ENCODE measurements at regions not wholly inside any gene's neighbourhood (a gene's known extent, or its start where the extent isn't known, plus 50 kb on each side); places are given as distances from the start of the nearest gene placed in this dataset.
A peak's percentile ranks its signal among the peaks of the same experiment; 100 is the strongest.

DNA sequence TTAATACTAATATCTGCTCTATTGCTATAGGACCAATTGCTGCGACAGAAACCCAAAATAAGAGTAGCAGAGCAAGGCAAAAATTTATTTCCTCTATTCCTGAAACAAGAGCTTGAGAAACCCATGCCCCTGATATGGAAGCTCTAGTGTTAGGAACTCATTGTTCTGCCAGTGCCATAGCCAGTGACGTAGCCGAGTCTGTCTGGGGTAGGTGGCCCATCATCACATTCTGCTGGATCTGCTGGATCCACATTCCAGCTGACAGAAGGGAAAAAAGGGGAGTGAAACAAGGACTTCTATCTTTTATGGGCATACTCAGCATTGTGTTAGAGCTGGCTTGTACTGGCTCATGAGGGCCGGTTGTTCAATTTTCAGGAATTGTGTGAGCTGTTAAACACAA lies 248.9 kb upstream of the MON1B start:
- DNase-seq (ENCODE audit: low read depth): no peak
- in situ Hi-C loops (cut with HindIII; ENCODE audit: low pct_unique_long_range_greater_than_20kb, low sequenced_read_pairs): no loop called here

DNA sequence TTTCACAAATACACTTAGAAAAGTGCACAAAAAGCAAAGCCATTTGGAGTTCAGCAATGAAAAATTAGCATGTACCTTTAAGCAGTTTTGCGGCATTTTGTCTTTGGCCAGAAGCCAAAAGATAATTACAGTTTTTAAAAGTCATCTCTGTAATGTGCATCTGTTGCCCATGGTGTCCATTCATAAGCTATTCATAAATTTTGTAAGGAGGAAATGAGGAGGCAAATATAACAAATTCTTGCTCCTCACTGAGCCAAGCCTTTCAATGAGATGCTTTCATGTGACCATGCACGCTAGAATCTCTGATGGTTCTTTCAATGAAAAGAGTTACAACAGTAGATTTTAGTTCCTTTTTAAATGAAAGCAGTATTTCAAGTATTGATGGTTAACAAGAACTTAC lies 247.1 kb upstream of the MON1B start:
- no peak for DNase-seq (ENCODE audit: low read depth)
- in situ Hi-C loops (cut with HindIII; ENCODE audit: low pct_unique_long_range_greater_than_20kb, low sequenced_read_pairs): no loop called here

DNA sequence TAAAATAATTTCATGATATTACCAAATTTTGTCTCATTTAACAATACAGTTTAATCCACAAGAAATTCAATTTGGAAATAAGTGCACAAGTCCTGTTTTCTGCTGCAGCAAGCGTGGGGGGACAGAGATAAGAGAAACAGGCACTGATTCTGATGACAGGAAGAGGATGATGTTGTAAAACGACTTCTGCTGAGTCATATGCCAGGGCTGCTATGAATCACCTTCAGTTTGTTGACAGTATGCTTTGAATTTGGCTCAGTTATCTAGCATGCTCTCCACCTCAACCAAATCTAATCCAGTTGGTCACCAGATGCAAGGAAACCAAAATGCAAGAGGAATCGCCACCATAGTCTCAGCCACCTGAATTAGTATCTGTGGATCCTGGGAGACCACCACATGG lies 244.1 kb upstream of the MON1B start:
- DNase-seq (ENCODE audit: low read depth): peak; percentile 67
- in situ Hi-C loops (cut with HindIII; ENCODE audit: low pct_unique_long_range_greater_than_20kb, low sequenced_read_pairs): no loop called here

GRCh38 chr16:76947749-76948148 lies 243.2 kb upstream of the MON1B start:
- DNase-seq (ENCODE audit: low read depth): no peak
- in situ Hi-C loops (cut with HindIII; ENCODE audit: low pct_unique_long_range_greater_than_20kb, low sequenced_read_pairs): no loop called here

- DNase-seq (ENCODE audit: low read depth): no peak
These were observed 235.4 kb upstream of the MON1B start for GRCh38 chr16:76955629-76956028.

GRCh38 chr16:76956394-76956793 lies 234.6 kb upstream of the MON1B start:
- in situ Hi-C loops (cut with HindIII; ENCODE audit: low pct_unique_long_range_greater_than_20kb, low sequenced_read_pairs): no loop called here
- no peak for DNase-seq (ENCODE audit: low read depth)

More at GRCh38 chr16:76955629-76956028, 235.4 kb upstream of the MON1B start:
- in situ Hi-C loops (cut with HindIII; ENCODE audit: low pct_unique_long_range_greater_than_20kb, low sequenced_read_pairs): no loop called here

DNA sequence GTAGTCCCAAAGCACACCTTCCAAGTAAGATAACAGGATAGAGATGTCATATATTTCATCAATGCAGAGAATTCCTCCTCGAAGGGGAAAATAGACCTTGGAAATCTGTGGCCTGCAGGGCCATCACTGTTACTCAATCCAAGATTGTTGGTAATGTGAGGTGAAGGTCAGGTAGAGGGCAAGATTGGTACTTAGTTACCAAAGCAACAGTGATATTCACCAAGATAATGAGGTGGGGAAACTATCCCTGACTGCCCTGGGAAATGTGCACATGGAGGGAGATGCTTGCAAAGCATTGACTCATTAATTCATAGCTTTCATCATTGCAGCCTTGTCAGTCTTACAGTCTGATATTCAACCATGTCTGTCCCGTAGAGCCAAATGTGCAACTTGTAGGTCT lies 234.1 kb upstream of the MON1B start:
- in situ Hi-C loops (cut with HindIII; ENCODE audit: low pct_unique_long_range_greater_than_20kb, low sequenced_read_pairs): no loop called here
- DNase-seq (ENCODE audit: low read depth): no peak

GRCh38 chr16:76959166-76959565 lies 231.8 kb upstream of the MON1B start:
- no peak for DNase-seq (ENCODE audit: low read depth)
- in situ Hi-C loops (cut with HindIII; ENCODE audit: low pct_unique_long_range_greater_than_20kb, low sequenced_read_pairs): no loop called here

DNA sequence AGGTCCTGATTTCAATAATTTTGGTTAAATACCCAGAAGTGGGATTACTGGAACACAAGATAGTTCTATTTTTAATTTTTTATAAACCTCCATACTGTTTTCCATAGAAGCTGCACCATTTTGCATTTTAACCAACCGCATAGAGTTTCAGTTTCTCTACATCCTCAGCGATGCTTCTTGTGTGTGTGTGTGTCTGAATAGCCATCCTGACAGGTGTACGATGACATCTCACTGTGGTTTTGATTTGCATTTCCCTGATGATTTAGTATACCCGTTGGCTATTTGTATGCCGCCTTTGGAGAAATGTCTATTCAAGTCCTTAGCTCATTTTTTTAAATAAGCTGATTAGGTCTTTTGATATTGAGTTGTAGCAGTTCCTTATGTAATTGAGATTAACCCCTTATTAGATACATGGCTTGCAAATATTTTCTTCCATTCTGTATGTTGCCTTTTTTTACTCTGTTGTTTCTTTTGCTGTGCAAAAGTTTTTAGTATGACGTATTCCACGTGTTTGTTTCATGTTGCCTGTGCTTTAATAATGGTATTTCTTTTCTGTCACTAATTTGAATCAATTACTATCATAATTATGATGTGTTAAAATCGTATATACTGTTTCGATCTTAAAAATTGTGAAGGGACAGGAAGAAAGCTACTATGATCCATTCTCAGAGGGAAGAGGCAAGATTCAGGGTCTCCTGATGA lies 227.2 kb upstream of the MON1B start:
- no peak for DNase-seq (ENCODE audit: low read depth)
- in situ Hi-C loops (cut with HindIII; ENCODE audit: low pct_unique_long_range_greater_than_20kb, low sequenced_read_pairs): no loop called here

GRCh38 chr16:76964464-76965154 lies 226.4 kb upstream of the MON1B start:
- DNase-seq (ENCODE audit: low read depth): no peak
- in situ Hi-C loops (cut with HindIII; ENCODE audit: low pct_unique_long_range_greater_than_20kb, low sequenced_read_pairs): no loop called here

- peak; percentile 24 for DNase-seq (ENCODE audit: low read depth)
- in situ Hi-C loops (cut with HindIII; ENCODE audit: low pct_unique_long_range_greater_than_20kb, low sequenced_read_pairs): no loop called here
These were observed 220.8 kb upstream of the MON1B start for GRCh38 chr16:76970087-76970744.

GRCh38 chr16:76970745-76971099 lies 220.3 kb upstream of the MON1B start:
- DNase-seq (ENCODE audit: low read depth): no peak
- in situ Hi-C loops (cut with HindIII; ENCODE audit: low pct_unique_long_range_greater_than_20kb, low sequenced_read_pairs): no loop called here

- DNase-seq (ENCODE audit: low read depth): no peak
- in situ Hi-C loops (cut with HindIII; ENCODE audit: low pct_unique_long_range_greater_than_20kb, low sequenced_read_pairs): no loop called here
These were observed 214.9 kb upstream of the MON1B start for GRCh38 chr16:76976101-76976500.

DNA sequence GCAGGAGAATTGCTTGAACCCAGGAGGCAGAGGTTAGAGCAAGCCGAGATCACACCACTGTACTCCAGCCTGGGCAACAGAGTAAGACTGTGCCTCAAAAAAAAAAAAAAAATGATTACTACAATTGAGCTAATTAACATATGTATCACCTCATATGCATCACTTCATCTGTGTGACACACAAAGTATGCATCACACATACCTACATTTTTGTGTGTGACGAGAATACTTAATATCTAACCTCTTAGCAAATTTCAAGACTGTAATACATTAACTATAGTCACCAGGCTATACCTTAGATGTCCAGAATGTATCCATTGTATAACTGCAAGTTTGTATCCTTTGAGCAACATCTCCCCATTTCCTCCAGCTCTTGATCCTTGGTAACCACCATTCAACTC lies 214.2 kb upstream of the MON1B start:
- in situ Hi-C loops (cut with HindIII; ENCODE audit: low pct_unique_long_range_greater_than_20kb, low sequenced_read_pairs): no loop called here
- DNase-seq (ENCODE audit: low read depth): no peak

- peak; percentile 41 for DNase-seq (ENCODE audit: low read depth)
- in situ Hi-C loops (cut with HindIII; ENCODE audit: low pct_unique_long_range_greater_than_20kb, low sequenced_read_pairs): no loop called here
These were observed 206.8 kb upstream of the MON1B start for GRCh38 chr16:76984196-76984595.

GRCh38 chr16:76985392-76986045 lies 205.5 kb upstream of the MON1B start:
- DNase-seq (ENCODE audit: low read depth): peak; percentile 38
- in situ Hi-C loops (cut with HindIII; ENCODE audit: low pct_unique_long_range_greater_than_20kb, low sequenced_read_pairs): no loop called here

DNA sequence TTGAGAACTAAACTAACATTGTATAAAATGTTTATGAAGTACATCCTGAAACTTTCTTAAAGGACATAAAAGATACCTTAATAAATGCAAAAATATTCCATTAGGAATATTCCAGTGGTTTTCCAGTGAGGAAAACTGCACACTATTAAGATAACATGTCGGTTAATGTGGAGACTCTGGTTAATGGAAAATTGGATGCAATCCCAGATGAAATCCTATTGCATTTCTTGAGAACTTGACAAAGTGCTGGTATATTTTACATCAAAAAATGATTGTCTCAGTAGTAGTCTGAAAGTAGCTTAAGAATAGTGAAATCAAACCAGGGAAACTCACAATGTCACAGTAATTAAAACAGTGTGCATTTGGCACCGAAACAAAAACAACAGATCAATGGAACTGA lies 202.5 kb upstream of the MON1B start:
- in situ Hi-C loops (cut with HindIII; ENCODE audit: low pct_unique_long_range_greater_than_20kb, low sequenced_read_pairs): no loop called here
- DNase-seq (ENCODE audit: low read depth): no peak

DNA sequence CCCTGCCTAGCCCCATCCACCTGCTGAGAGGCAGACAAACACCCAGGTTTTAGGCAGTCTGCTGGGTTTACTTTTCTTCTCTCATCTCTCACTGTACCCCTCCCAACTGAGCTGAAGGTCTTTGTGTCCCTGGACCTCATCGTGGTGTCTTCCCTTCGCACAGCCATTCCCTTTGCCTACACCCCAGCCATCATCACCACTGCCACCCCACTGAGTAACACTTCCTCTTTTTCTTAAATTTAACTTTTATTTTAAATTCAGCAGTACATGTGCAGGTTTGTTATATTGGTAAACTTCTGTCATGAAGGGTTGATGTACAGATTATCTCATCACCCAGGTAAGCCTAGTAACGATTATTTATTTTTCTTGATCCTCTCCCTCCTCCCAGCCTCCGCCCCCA lies 188.3 kb upstream of the MON1B start:
- no peak for DNase-seq (ENCODE audit: low read depth)
- in situ Hi-C loops (cut with HindIII; ENCODE audit: low pct_unique_long_range_greater_than_20kb, low sequenced_read_pairs): no loop called here

DNA sequence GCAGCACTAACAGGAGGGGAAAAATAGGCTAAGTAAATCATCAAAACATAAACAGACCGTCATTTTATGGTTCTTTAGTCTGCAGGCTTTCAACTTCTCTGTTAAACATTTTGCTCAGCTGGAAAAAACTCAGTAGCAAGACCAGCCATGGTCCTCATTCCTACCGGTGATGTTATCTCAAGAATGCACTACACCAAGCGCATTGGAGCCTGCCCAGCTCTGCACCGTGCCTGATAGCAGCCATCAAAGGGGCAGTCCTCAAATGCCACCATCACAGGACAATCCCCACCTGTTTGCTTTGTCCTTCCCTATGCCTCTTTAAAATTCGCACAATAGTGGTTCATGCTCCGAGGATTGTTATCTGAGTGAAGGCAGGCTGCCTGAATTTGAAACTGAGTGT lies 181.5 kb upstream of the MON1B start:
- in situ Hi-C loops (cut with HindIII; ENCODE audit: low pct_unique_long_range_greater_than_20kb, low sequenced_read_pairs): no loop called here
- DNase-seq (ENCODE audit: low read depth): no peak

Data from Caki2 (cell line).